ENCODE measurements at regions not wholly inside any gene's neighbourhood (a gene's known extent, or its start where the extent isn't known, plus 50 kb on each side); places are given as distances from the start of the nearest gene placed in this dataset.
"Not testable (repeated sequence)": the region's sequence is repeated elsewhere in the genome, so short reads cannot be mapped to it uniquely, and the experiment has no call there.

- not testable (repeated sequence) for H3K4me3 ChIP-seq (replicated peaks in 1 of 2; ENCODE audit: low read depth in 2 of 2, low read length in 2 of 2)
Measured at GRCh38 chr12:54799966-54800365, 54.4 kb upstream of the MUCL1 start.

GRCh38 chr12:54798651-54799050, 55.7 kb upstream of the MUCL1 start:
- no peak for TF ChIP-seq CTCF (IDR thresholded peaks at IDR 0.05; ENCODE audit: low read depth, low read length)
- DNase-seq (ENCODE audit: low read depth in 2 of 2) = no peak
- H3K4me3 ChIP-seq (replicated peaks in 1 of 2; ENCODE audit: low read depth in 2 of 2, low read length in 2 of 2) = no peak overlapping the region

More at GRCh38 chr12:54799966-54800365, 54.4 kb upstream of the MUCL1 start:
- not testable (repeated sequence) for DNase-seq (ENCODE audit: low read depth in 2 of 2)

- TF ChIP-seq CTCF (IDR thresholded peaks at IDR 0.05; ENCODE audit: low read depth, low read length) = no peak
- no peak for DNase-seq (ENCODE audit: low read depth in 2 of 2)
- no peak overlapping the region for H3K4me3 ChIP-seq (replicated peaks in 1 of 2; ENCODE audit: low read depth in 2 of 2, low read length in 2 of 2)
Measured at GRCh38 chr12:54796991-54797390, 57.3 kb upstream of the MUCL1 start.

GRCh38 chr12:54795644-54796043, 58.7 kb upstream of the MUCL1 start:
- H3K4me3 ChIP-seq (replicated peaks in 1 of 2; ENCODE audit: low read depth in 2 of 2, low read length in 2 of 2) = no peak overlapping the region
- no peak for DNase-seq (ENCODE audit: low read depth in 2 of 2)
- TF ChIP-seq CTCF (IDR thresholded peaks at IDR 0.05; ENCODE audit: low read depth, low read length) = no peak

GRCh38 chr12:54786081-54786480, 68.2 kb upstream of the MUCL1 start:
- no peak for TF ChIP-seq CTCF (IDR thresholded peaks at IDR 0.05; ENCODE audit: low read depth, low read length)
- DNase-seq (ENCODE audit: low read depth in 2 of 2) = no peak
- H3K4me3 ChIP-seq (replicated peaks in 1 of 2; ENCODE audit: low read depth in 2 of 2, low read length in 2 of 2) = no peak overlapping the region

- H3K4me3 ChIP-seq (replicated peaks in 1 of 2; ENCODE audit: low read depth in 2 of 2, low read length in 2 of 2) = no peak overlapping the region
- TF ChIP-seq CTCF (IDR thresholded peaks at IDR 0.05; ENCODE audit: low read depth, low read length) = no peak
- DNase-seq (ENCODE audit: low read depth in 2 of 2) = no peak
Measured at GRCh38 chr12:54784115-54784514, 70.2 kb upstream of the MUCL1 start.

GRCh38 chr12:54777031-54777430, 77.3 kb upstream of the MUCL1 start:
- DNase-seq (ENCODE audit: low read depth in 2 of 2); H3K4me3 ChIP-seq (replicated peaks in 1 of 2; ENCODE audit: low read depth in 2 of 2, low read length in 2 of 2): not testable (repeated sequence)

- no peak for DNase-seq (ENCODE audit: low read depth in 2 of 2)
- H3K4me3 ChIP-seq (replicated peaks in 1 of 2; ENCODE audit: low read depth in 2 of 2, low read length in 2 of 2) = no peak overlapping the region
- TF ChIP-seq CTCF (IDR thresholded peaks at IDR 0.05; ENCODE audit: low read depth, low read length) = no peak
Measured at GRCh38 chr12:54773593-54773992, 80.7 kb upstream of the MUCL1 start.
